ENCODE measurements at regions not wholly inside any gene's neighbourhood (a gene's known extent, or its start where the extent isn't known, plus 50 kb on each side); places are given as distances from the start of the nearest gene placed in this dataset.
A peak's percentile ranks its signal among the peaks of the same experiment; 100 is the strongest.

DNA sequence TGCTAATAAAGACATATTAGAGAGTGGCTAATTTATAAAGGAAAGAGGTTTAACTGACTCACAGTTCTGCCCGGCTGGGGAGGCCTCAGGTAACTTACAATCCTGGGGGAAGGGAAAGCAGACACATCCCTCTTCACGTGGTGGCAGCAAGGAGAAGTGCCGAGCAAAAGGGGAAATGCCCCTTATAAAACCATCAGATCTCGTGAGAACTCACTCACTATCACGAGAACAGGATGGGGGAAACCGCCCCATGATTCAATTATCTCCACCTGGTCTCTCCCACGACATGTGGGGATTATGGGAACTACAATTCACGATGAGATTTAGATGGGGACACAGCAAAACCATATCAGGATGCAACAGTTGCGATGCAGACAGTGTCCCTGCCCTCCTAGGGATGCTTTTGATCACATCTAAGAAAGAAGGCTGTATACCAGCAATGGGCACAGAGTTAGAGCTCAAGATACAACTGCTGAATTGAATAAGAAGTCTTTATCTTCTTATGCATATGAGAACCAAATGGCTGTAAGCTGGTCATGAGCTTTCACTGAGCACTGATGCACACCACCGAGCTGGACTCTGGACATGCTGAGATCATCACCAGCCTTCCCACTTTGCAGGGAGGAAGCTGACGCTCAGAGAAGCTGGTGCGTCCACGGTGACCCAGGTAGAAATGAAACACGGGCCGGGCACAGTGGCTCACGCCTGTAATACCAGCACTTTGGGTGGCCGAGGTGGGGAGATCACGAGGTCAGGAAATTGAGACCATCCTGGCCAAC, 255.2 kb downstream of the MN1 start:
- no peak for DNase-seq (ENCODE audit: extremely low spot score)
- 78% methylated on average over 18 of the region's 18 CpGs for WGBS
- Histone ChIP-seq H3K27ac (ENCODE audit: low read depth) (no peak overlapping the region), H3K4me1 (ENCODE audit: insufficient read depth) (no peaks in the 10 kb centered on the region), H3K4me3 (ENCODE audit: low read depth, low read length) (no peak overlapping the region), H3K36me3 (ENCODE audit: insufficient read depth) (no peaks in the 10 kb centered on the region)

DNA sequence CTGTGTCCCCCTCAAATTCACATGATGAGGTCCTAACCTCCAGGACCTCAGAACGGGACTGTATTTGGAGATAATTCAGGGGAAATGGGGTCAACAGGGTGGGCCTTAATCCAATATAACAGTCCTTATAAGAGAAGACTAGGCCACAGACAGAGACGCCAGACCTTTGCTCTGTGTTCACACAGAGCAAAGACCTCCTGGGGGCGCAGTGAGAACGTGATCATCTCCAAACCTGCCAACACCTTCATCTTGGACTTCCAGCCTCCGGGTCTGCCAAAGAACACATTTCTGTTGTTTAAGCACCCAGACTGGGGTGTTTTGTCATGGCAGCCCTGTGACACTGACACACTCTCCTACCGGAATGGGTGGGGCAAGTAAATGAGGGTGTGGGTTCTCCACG, 250.2 kb downstream of the MN1 start:
- H3K4me3 ChIP-seq (ENCODE audit: low read depth, low read length): no peak overlapping the region
- WGBS: 90% methylated on average over 7 of the region's 7 CpGs
- H3K27ac ChIP-seq (ENCODE audit: low read depth): no peak overlapping the region
- H3K36me3 ChIP-seq (ENCODE audit: insufficient read depth): no peaks in the 10 kb centered on the region
- H3K4me1 ChIP-seq (ENCODE audit: insufficient read depth): no peaks in the 10 kb centered on the region
- DNase-seq (ENCODE audit: extremely low spot score): no peak

DNA sequence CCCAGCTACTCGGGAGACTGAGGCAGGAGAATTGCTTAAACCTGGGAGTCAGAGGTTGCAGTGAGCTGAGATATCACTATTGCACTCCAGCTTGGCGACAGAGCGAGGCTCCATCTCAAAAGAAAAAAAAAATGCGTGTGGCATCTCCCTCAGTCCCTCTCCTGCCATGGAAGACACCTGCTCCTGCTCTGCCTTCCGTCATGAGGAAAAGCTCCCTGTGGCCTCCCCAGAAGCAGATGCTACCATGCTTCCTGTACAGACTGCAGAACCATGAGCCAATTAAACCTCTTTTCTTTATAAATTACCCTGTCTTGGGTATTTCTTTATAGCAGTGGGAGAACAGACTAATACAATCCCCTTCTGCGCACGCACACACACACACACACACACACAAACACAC, 249.4 kb downstream of the MN1 start:
- no peak for DNase-seq (ENCODE audit: extremely low spot score)
- no peaks in the 10 kb centered on the region for H3K36me3 ChIP-seq (ENCODE audit: insufficient read depth)
- 90% methylated on average over 7 of the region's 7 CpGs for WGBS
- H3K27ac ChIP-seq (ENCODE audit: low read depth): no peak overlapping the region
- H3K4me3 ChIP-seq (ENCODE audit: low read depth, low read length): no peak overlapping the region
- no peaks in the 10 kb centered on the region for H3K4me1 ChIP-seq (ENCODE audit: insufficient read depth)

- Histone ChIP-seq H3K4me1 (ENCODE audit: insufficient read depth) (no peaks in the 10 kb centered on the region), H3K4me3 (ENCODE audit: low read depth, low read length) (no peak overlapping the region), H3K27ac (ENCODE audit: low read depth) (no peak overlapping the region), H3K36me3 (ENCODE audit: insufficient read depth) (no peaks in the 10 kb centered on the region)
- no peak for DNase-seq (ENCODE audit: extremely low spot score)
- 99% methylated on average over 1 of the region's 1 CpG for WGBS
These were observed 248.7 kb downstream of the MN1 start for GRCh38 chr22:27552863-27553262.

GRCh38 chr22:27554106-27554811, 247.3 kb downstream of the MN1 start:
- Histone ChIP-seq H3K27ac (ENCODE audit: low read depth) (no peak overlapping the region), H3K4me3 (ENCODE audit: low read depth, low read length) (no peak overlapping the region), H3K36me3 (ENCODE audit: insufficient read depth) (no peaks in the 10 kb centered on the region), H3K4me1 (ENCODE audit: insufficient read depth) (no peaks in the 10 kb centered on the region)
- DNase-seq (ENCODE audit: extremely low spot score): peak; percentile 39
- 31% methylated on average over 14 of the region's 14 CpGs for WGBS

GRCh38 chr22:27554841-27555456, 246.6 kb downstream of the MN1 start:
- H3K4me3 ChIP-seq (ENCODE audit: low read depth, low read length): no peak overlapping the region
- WGBS: 79% methylated on average over 6 of the region's 6 CpGs
- no peaks in the 10 kb centered on the region for H3K4me1 ChIP-seq (ENCODE audit: insufficient read depth)
- H3K36me3 ChIP-seq (ENCODE audit: insufficient read depth): no peaks in the 10 kb centered on the region
- no peak overlapping the region for H3K27ac ChIP-seq (ENCODE audit: low read depth)
- no peak for DNase-seq (ENCODE audit: extremely low spot score)

- no peaks in the 10 kb centered on the region for H3K36me3 ChIP-seq (ENCODE audit: insufficient read depth)
- no peak for DNase-seq (ENCODE audit: extremely low spot score)
- WGBS: 91% methylated on average over 12 of the region's 12 CpGs
- H3K27ac ChIP-seq (ENCODE audit: low read depth): no peak overlapping the region
- H3K4me1 ChIP-seq (ENCODE audit: insufficient read depth): no peaks in the 10 kb centered on the region
- no peak overlapping the region for H3K4me3 ChIP-seq (ENCODE audit: low read depth, low read length)
These were observed 245.2 kb downstream of the MN1 start for GRCh38 chr22:27556371-27556770.

- no peaks in the 10 kb centered on the region for H3K4me1 ChIP-seq (ENCODE audit: insufficient read depth)
- DNase-seq (ENCODE audit: extremely low spot score): no peak
- H3K36me3 ChIP-seq (ENCODE audit: insufficient read depth): no peaks in the 10 kb centered on the region
- WGBS: 73% methylated on average over 12 of the region's 12 CpGs
- no peak overlapping the region for H3K4me3 ChIP-seq (ENCODE audit: low read depth, low read length)
- no peak overlapping the region for H3K27ac ChIP-seq (ENCODE audit: low read depth)
These were observed 244.1 kb downstream of the MN1 start for GRCh38 chr22:27557286-27558008.

GRCh38 chr22:27558658-27559371, 242.7 kb downstream of the MN1 start:
- no peak overlapping the region for H3K4me3 ChIP-seq (ENCODE audit: low read depth, low read length)
- no peak overlapping the region for H3K27ac ChIP-seq (ENCODE audit: low read depth)
- DNase-seq (ENCODE audit: extremely low spot score): no peak
- 80% methylated on average over 11 of the region's 11 CpGs for WGBS
- no peaks in the 10 kb centered on the region for H3K36me3 ChIP-seq (ENCODE audit: insufficient read depth)
- H3K4me1 ChIP-seq (ENCODE audit: insufficient read depth): no peaks in the 10 kb centered on the region

DNA sequence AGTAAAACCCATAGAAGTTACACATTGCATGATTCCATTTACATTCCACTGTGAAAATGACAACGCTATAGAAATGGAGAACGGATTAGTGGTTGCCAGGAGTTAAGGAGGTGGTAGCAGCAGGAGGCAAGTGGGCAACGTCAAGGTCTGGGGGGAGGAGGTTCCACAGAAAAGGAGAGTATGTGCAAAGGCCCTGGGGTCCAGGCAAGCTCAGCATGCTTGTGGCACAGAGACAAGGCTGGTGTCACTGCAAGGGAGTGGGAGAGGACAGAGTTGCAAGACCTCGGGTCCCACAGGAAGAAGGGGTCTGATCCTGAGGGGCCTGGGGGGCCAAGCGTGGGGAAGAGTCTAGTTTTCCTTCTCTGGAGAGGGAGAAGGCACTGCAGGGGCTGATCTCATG, 240.8 kb downstream of the MN1 start:
- no peak for DNase-seq (ENCODE audit: extremely low spot score)
- no peaks in the 10 kb centered on the region for H3K36me3 ChIP-seq (ENCODE audit: insufficient read depth)
- 76% methylated on average over 5 of the region's 5 CpGs for WGBS
- no peak overlapping the region for H3K27ac ChIP-seq (ENCODE audit: low read depth)
- H3K4me3 ChIP-seq (ENCODE audit: low read depth, low read length): no peak overlapping the region
- H3K4me1 ChIP-seq (ENCODE audit: insufficient read depth): no peaks in the 10 kb centered on the region

DNA sequence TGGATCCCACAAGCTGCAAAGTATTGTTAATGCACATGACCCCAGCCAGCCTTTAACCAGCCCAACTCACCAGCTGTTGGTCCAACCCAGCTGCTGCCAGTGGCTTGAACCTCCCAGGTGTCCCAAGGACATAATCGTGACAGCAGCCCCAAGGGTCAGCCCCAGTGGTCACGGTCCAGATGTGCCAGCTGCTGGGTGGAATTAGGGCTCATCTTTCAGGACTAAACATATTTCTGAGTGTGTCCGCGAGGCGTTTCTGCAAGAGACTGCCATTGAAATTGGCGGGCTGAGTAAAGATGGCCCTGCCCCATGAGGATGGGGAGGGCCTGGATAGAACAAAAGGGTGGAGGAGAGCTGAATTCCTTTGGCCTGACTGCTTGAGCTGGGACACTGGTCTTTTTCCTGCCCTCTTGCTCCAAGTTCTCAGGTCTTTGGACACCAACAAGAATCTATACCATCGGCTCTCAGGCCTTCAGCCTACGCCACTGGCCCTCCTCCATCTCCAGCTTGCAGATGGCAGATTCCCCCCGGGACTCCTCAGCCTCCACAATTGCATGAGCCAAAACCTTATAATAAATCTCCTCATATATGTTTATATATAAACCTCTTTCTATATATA, 240.2 kb downstream of the MN1 start:
- Histone ChIP-seq H3K36me3 (ENCODE audit: insufficient read depth) (no peaks in the 10 kb centered on the region), H3K4me3 (ENCODE audit: low read depth, low read length) (no peak overlapping the region), H3K27ac (ENCODE audit: low read depth) (no peak overlapping the region), H3K4me1 (ENCODE audit: insufficient read depth) (no peaks in the 10 kb centered on the region)
- DNase-seq (ENCODE audit: extremely low spot score): no peak
- WGBS: 68% methylated on average over 9 of the region's 9 CpGs

- WGBS: 92% methylated on average over 2 of the region's 2 CpGs
- H3K27ac ChIP-seq (ENCODE audit: low read depth): no peak overlapping the region
- no peaks in the 10 kb centered on the region for H3K4me1 ChIP-seq (ENCODE audit: insufficient read depth)
- no peak for DNase-seq (ENCODE audit: extremely low spot score)
- no peaks in the 10 kb centered on the region for H3K36me3 ChIP-seq (ENCODE audit: insufficient read depth)
- H3K4me3 ChIP-seq (ENCODE audit: low read depth, low read length): no peak overlapping the region
These were observed 236.8 kb downstream of the MN1 start for GRCh38 chr22:27564806-27565205.

DNA sequence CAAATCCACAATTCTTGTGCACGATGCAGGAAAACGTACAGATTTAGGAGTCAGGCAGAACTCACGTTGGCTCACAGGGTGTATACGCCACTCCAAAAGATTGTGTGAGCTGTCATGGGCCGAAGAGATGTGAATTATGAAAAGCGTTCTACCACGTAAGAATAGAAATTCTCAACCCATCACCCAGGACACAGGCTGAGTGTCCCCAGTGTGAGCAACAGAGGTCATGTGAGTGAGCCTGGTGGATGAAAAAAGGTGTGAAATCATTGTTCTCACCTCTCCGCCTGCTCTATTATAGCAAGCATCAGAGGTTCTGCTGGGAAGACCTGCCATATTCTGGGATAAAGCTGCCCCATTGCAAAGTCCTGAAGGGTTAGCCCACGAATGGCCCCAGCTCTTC, 235.0 kb downstream of the MN1 start:
- H3K4me3 ChIP-seq (ENCODE audit: low read depth, low read length): no peak overlapping the region
- H3K36me3 ChIP-seq (ENCODE audit: insufficient read depth): no peaks in the 10 kb centered on the region
- DNase-seq (ENCODE audit: extremely low spot score): no peak
- 88% methylated on average over 9 of the region's 9 CpGs for WGBS
- H3K27ac ChIP-seq (ENCODE audit: low read depth): no peak overlapping the region
- no peaks in the 10 kb centered on the region for H3K4me1 ChIP-seq (ENCODE audit: insufficient read depth)
